Hepatocyte (in vitro differentiated cells): ENCODE measurements at regions not wholly inside any gene's neighbourhood (a gene's known extent, or its start where the extent isn't known, plus 50 kb on each side); places are given as distances from the start of the nearest gene placed in this dataset.

Experiments used
- DNase-seq: peaks from one replicate; pipeline ENCODE4 v3.0.0-alpha.2; 2016; ENCODE audit warnings: low spot score
- H2AFZ ChIP-seq: fragments of 200-600 bp; sonication (generic); 2 replicates; pipeline ENCODE4 v1.6.0; 2016; ENCODE audit warnings: antibody characterized with exemption, mild to moderate bottlenecking
- H3K27ac ChIP-seq: fragments of 200-600 bp; sonication (generic); 2 replicates; pipeline ENCODE4 v1.5.1; 2016; ENCODE audit warnings: mild to moderate bottlenecking
- H3K27me3 ChIP-seq: fragments of 200-600 bp; sonication (generic); 2 replicates; pipeline ENCODE4 v1.6.1; 2016
- H3K36me3 ChIP-seq: fragments of 200-600 bp; sonication (generic); replicated peaks from 2 replicates; pipeline ENCODE4 v1.5.1; 2016; ENCODE audit warnings: low read depth; ENCODE audit not compliant: insufficient read depth
- H3K4me1 ChIP-seq: fragments of 200-600 bp; sonication (generic); 2 replicates; pipeline ENCODE4 v1.5.1; 2016; ENCODE audit warnings: mild to moderate bottlenecking, moderate library complexity; ENCODE audit not compliant: insufficient read depth
- H3K4me2 ChIP-seq: fragments of 200-600 bp; sonication (generic); 2 replicates; pipeline ENCODE4 v1.6.0; 2016
- H3K4me3 ChIP-seq: fragments of 200-600 bp; sonication (generic); 2 replicates; pipeline ENCODE4 v1.5.1; 2016; ENCODE audit warnings: mild to moderate bottlenecking
- H3K79me2 ChIP-seq: fragments of 200-600 bp; sonication (generic); 2 replicates; pipeline ENCODE4 v1.6.0; 2017; ENCODE audit warnings: mild to moderate bottlenecking
- H3K9me2 ChIP-seq: fragments of 200-600 bp; sonication (generic); replicated peaks from 2 replicates; pipeline ENCODE4 v1.6.0; 2017; ENCODE audit warnings: mild to moderate bottlenecking; ENCODE audit not compliant: insufficient read depth
- H3K9me3 ChIP-seq: fragments of 200-600 bp; sonication (generic); 2 replicates; pipeline ENCODE4 v1.5.1; 2016; ENCODE audit warnings: low read depth, mild to moderate bottlenecking
- H4K20me1 ChIP-seq: fragments of 200-600 bp; sonication (generic); 2 replicates; pipeline ENCODE4 v1.6.0; 2016; ENCODE audit warnings: mild to moderate bottlenecking; ENCODE audit not compliant: insufficient read depth, poor library complexity, severe bottlenecking
- CTCF ChIP-seq: fragments of 200-600 bp; sonication (generic); IDR thresholded peaks from 2 replicates; pipeline ENCODE4 v1.5.1; 2016; ENCODE audit warnings: antibody characterized with exemption, mild to moderate bottlenecking; ENCODE audit not compliant: poor library complexity
- EZH2 ChIP-seq: fragments of 200-600 bp; sonication (generic); IDR thresholded peaks from 2 replicates; pipeline ENCODE4 v1.6.1; 2016; ENCODE audit warnings: antibody characterized with exemption, mild to moderate bottlenecking, borderline replicate concordance
- EZH2phosphoT487 ChIP-seq: fragments of 200-600 bp; sonication (generic); IDR thresholded peaks from one replicate; pipeline ENCODE4 v1.6.1; 2018; ENCODE audit warnings: antibody characterized with exemption, mild to moderate bottlenecking, low read depth, moderate library complexity; ENCODE audit not compliant: unreplicated experiment, severe bottlenecking
- WGBS: methylation state at CpG from one replicate; pipeline ENCODE4 v1.1.6; 2016; ENCODE audit warnings: low lambda C conversion rate; ENCODE audit errors: missing lambda C conversion rate; 5-methylcytosine and 5-hydroxymethylcytosine counted together

GRCh38 chr5:38653389-38653788 is 96.9 kb upstream of the LIFR start:
- Histone ChIP-seq H3K9me3 (no peaks in the 10 kb centered on the region), H3K36me3 (no peaks in the 10 kb centered on the region), H3K4me1 (no peaks in the 10 kb centered on the region), H3K9me2 (no peaks in the 10 kb centered on the region), H3K27ac (no peak overlapping the region), H3K27me3 (no peaks in the 10 kb centered on the region), H2AFZ (no peak overlapping the region), H3K4me2 (no peak overlapping the region), H3K4me3 (no peak overlapping the region), H4K20me1 (no peaks in the 10 kb centered on the region), H3K79me2 (no peaks in the 10 kb centered on the region)
- TF ChIP-seq CTCF (no peak), EZH2phosphoT487 (no peak), EZH2 (no peak)
- DNase-seq = no peak
- WGBS = 88% methylated on average over 2 of the region's 2 CpGs

- Histone ChIP-seq H3K4me2 (no peak overlapping the region), H3K79me2 (no peaks in the 10 kb centered on the region), H3K27ac (no peak overlapping the region), H3K36me3 (no peaks in the 10 kb centered on the region), H3K4me3 (no peak overlapping the region), H3K4me1 (no peaks in the 10 kb centered on the region), H3K9me2 (no peaks in the 10 kb centered on the region), H3K27me3 (no peaks in the 10 kb centered on the region), H3K9me3 (no peaks in the 10 kb centered on the region), H4K20me1 (no peaks in the 10 kb centered on the region), H2AFZ (no peak overlapping the region)
- no peak for TF ChIP-seq EZH2phosphoT487
- TF ChIP-seq CTCF = no peak
- no peak for TF ChIP-seq EZH2
- 87% methylated on average over 6 of the region's 6 CpGs for whole genome bisulfite sequencing
- no peak for DNase-seq
These were observed 99.2 kb upstream of the LIFR start for GRCh38 chr5:38655691-38656090.

DNA sequence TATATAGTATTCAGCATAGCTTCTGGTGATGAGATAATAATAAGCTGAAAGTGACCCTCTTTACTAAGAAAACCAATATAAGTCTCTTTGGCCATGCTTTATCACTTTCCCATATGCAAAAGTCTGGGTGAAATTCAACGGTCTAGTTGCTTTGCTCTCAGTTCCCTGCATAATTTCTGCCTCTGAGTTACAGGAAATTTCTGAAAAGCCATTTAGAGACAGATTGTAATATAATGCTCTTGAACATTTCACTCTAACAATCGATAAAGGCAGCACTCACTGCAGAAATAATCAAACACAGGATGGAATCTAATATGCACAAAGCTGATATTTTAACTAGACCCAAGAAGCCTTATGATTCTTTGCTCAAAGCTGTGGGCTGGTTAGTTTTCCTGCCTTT is 100.1 kb upstream of the LIFR start:
- DNase-seq = no peak
- TF ChIP-seq EZH2 (no peak), CTCF (no peak), EZH2phosphoT487 (no peak)
- Histone ChIP-seq H3K79me2 (no peaks in the 10 kb centered on the region), H3K9me2 (no peaks in the 10 kb centered on the region), H3K4me1 (no peaks in the 10 kb centered on the region), H3K36me3 (no peaks in the 10 kb centered on the region), H3K4me3 (no peak overlapping the region), H3K27ac (no peak overlapping the region), H3K27me3 (no peaks in the 10 kb centered on the region), H3K9me3 (no peaks in the 10 kb centered on the region), H3K4me2 (no peak overlapping the region), H2AFZ (no peak overlapping the region), H4K20me1 (no peaks in the 10 kb centered on the region)
- WGBS = 68% methylated on average over 2 of the region's 2 CpGs

GRCh38 chr5:38657020-38657419 is 100.6 kb upstream of the LIFR start:
- H3K27ac ChIP-seq = no peak overlapping the region
- no peaks in the 10 kb centered on the region for H4K20me1 ChIP-seq
- H3K4me1 ChIP-seq = no peaks in the 10 kb centered on the region
- no peak overlapping the region for H3K4me2 ChIP-seq
- no peak for TF ChIP-seq EZH2
- no peaks in the 10 kb centered on the region for H3K79me2 ChIP-seq
- H3K27me3 ChIP-seq = no peaks in the 10 kb centered on the region
- no peak overlapping the region for H3K4me3 ChIP-seq
- H3K9me3 ChIP-seq = no peaks in the 10 kb centered on the region
- 100% methylated on average over 2 of the region's 2 CpGs for WGBS
- no peak overlapping the region for H2AFZ ChIP-seq
- DNase-seq = no peak
- H3K9me2 ChIP-seq = no peaks in the 10 kb centered on the region
- H3K36me3 ChIP-seq = no peaks in the 10 kb centered on the region
